OCI-LY7 (cell line): ENCODE measurements at regions not wholly inside any gene's neighbourhood (a gene's known extent, or its start where the extent isn't known, plus 50 kb on each side); places are given as distances from the start of the nearest gene placed in this dataset.

Source experiments
- EZH2phosphoT487 ChIP-seq: fragments of 200-600 bp; sonication (generic); IDR thresholded peaks from 2 replicates; pipeline ENCODE4 v1.6.1; 2018; ENCODE audit warnings: low read depth, borderline replicate concordance, mild to moderate bottlenecking, mixed run types, antibody characterized with exemption, low read length, moderate library complexity, mixed read lengths
- TF ChIP-seq, protein P1 (sequence below): fragments of 200-600 bp; sonication (generic); conservative IDR thresholded peaks from 2 replicates; pipeline ENCODE4 v1.5.1; 2014; ENCODE audit warnings: mild to moderate bottlenecking, antibody characterized with exemption, low read length, moderate library complexity, mixed read lengths

DNA sequence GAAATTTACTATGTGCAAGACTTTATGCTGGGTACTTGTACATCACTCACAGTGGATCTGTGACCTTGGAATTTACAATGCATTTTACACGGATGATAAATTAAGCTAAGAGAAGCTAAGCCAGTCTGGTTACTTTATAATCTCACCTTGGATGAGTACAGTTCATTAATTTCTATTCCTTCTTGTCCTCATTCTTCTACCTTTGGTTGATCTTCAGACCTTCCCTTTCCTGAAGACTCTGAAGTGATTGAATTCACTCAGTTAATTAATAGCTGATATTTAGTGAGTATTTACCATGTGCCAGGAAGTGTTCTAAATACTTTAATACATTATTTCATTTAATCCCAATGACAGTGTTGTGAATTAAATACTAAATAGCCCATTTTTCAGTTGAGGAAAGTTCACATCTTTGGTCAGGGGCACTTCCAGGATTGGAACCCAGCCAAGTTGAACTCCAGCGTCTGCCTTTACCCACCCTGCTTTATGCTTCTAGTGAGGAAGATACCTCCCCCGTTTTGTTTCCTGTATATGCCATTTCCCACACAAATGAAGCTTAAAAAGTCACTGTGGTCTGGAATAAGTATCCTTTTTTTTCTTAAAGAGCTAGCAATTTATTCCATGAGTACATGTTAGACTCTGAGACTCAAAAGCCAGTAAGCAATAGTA lies 146.6 kb downstream of the TLR5 start:
- TF ChIP-seq, protein P1, sequence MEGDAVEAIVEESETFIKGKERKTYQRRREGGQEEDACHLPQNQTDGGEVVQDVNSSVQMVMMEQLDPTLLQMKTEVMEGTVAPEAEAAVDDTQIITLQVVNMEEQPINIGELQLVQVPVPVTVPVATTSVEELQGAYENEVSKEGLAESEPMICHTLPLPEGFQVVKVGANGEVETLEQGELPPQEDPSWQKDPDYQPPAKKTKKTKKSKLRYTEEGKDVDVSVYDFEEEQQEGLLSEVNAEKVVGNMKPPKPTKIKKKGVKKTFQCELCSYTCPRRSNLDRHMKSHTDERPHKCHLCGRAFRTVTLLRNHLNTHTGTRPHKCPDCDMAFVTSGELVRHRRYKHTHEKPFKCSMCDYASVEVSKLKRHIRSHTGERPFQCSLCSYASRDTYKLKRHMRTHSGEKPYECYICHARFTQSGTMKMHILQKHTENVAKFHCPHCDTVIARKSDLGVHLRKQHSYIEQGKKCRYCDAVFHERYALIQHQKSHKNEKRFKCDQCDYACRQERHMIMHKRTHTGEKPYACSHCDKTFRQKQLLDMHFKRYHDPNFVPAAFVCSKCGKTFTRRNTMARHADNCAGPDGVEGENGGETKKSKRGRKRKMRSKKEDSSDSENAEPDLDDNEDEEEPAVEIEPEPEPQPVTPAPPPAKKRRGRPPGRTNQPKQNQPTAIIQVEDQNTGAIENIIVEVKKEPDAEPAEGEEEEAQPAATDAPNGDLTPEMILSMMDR: no peak
- TF ChIP-seq EZH2phosphoT487: no peak
